Osteoblast (primary cell): ENCODE measurements at regions not wholly inside any gene's neighbourhood (a gene's known extent, or its start where the extent isn't known, plus 50 kb on each side); places are given as distances from the start of the nearest gene placed in this dataset.

Source experiments
- DNase-seq: peaks from one replicate; pipeline ENCODE4 v3.0.0; 2011; ENCODE audit warnings: low spot score, mixed read lengths; ENCODE audit not compliant: insufficient read length; ENCODE audit errors: missing footprints
- H2AFZ ChIP-seq: 2 replicates; pipeline ENCODE4 v1.6.0; 2011; ENCODE audit warnings: mild to moderate bottlenecking, low read length
- H3K27ac ChIP-seq: 2 replicates; pipeline ENCODE4 v1.5.1; 2011; ENCODE audit warnings: mild to moderate bottlenecking, low read depth, low read length, moderate library complexity
- H3K27me3 ChIP-seq: 2 replicates; pipeline ENCODE4 v1.6.0; 2012; ENCODE audit warnings: mild to moderate bottlenecking, control low read depth, inconsistent platforms, low read length, moderate library complexity; ENCODE audit not compliant: insufficient read depth
- H3K36me3 ChIP-seq: 2 replicates; pipeline ENCODE4 v1.5.1; 2011; ENCODE audit warnings: mild to moderate bottlenecking, low read length, control low read depth, moderate library complexity; ENCODE audit not compliant: insufficient read depth
- H3K4me1 ChIP-seq: 2 replicates; pipeline ENCODE4 v1.5.1; 2011; ENCODE audit warnings: mild to moderate bottlenecking, low read length, control low read depth, moderate library complexity; ENCODE audit not compliant: insufficient read depth
- H3K4me2 ChIP-seq: 2 replicates; pipeline ENCODE4 v1.6.0; 2011; ENCODE audit warnings: mild to moderate bottlenecking, low read length; ENCODE audit not compliant: insufficient read depth
- H3K4me3 ChIP-seq: fragments of 200-600 bp; sonication (generic); 3 replicates; pipeline ENCODE4 v1.5.1; 2012; ENCODE audit warnings: mild to moderate bottlenecking, low read length, inconsistent platforms; ENCODE audit not compliant: insufficient read depth
- H3K79me2 ChIP-seq: 2 replicates; pipeline ENCODE4 v1.6.0; 2012; ENCODE audit warnings: mild to moderate bottlenecking, low read length, control low read depth, inconsistent platforms; ENCODE audit not compliant: insufficient read depth
- H3K9me3 ChIP-seq: 2 replicates; pipeline ENCODE4 v1.5.1; 2011; ENCODE audit warnings: low read depth, low read length, control low read depth
- H4K20me1 ChIP-seq: 2 replicates; pipeline ENCODE4 v1.6.0; 2012; ENCODE audit warnings: mild to moderate bottlenecking, low read length, control low read depth; ENCODE audit not compliant: insufficient read depth
- CTCF ChIP-seq: IDR thresholded peaks from 2 replicates; pipeline ENCODE4 v1.5.1; 2011; ENCODE audit warnings: mild to moderate bottlenecking, low read depth, low read length, moderate library complexity; ENCODE audit errors: extremely low read depth

GRCh38 chr1:164977561-164977960 is 379.0 kb downstream of the LMX1A start:
- TF ChIP-seq CTCF: no peak

DNA sequence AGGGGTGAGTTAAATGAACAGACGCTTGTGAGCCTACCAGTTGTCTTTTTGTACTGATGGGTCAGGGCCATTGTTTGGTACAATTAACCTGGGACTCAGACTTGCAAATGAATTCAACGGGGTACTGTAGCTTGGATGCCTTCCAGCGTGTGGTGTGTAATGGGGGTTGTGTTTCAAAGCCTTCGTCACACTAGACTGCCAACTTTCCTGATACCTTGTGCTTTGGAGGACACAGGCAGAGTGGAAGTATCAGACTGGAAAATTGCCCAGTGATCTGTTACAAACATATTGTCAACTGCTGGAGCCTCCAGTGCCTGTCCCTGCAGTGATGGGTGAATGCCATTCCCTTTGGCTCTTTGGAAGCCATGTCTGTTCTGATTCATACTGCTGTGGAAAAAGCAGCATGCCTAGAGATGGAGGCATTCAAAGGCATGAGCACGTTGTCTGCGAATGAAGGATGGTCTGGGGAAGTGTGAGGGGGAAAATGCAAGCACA is 384.5 kb downstream of the LMX1A start:
- no peak for TF ChIP-seq CTCF
- Histone ChIP-seq H3K27ac (no peak overlapping the region), H3K27me3 (no peaks in the 10 kb centered on the region), H3K9me3 (no peaks in the 10 kb centered on the region), H3K4me2 (no peak overlapping the region), H3K79me2 (no peaks in the 10 kb centered on the region), H3K4me1 (no peaks in the 10 kb centered on the region), H3K36me3 (no peaks in the 10 kb centered on the region), H4K20me1 (no peaks in the 10 kb centered on the region), H2AFZ (no peak overlapping the region), H3K4me3 (no peak overlapping the region)
- no peak for DNase-seq

More at GRCh38 chr1:164977561-164977960, 379.0 kb downstream of the LMX1A start:
- Histone ChIP-seq H3K9me3 (no peaks in the 10 kb centered on the region), H3K4me2 (no peak overlapping the region), H3K36me3 (no peaks in the 10 kb centered on the region), H3K27me3 (no peaks in the 10 kb centered on the region), H3K4me3 (no peak overlapping the region), H4K20me1 (no peaks in the 10 kb centered on the region), H2AFZ (no peak overlapping the region), H3K27ac (no peak overlapping the region), H3K4me1 (no peaks in the 10 kb centered on the region), H3K79me2 (no peaks in the 10 kb centered on the region)
- DNase-seq: no peak

GRCh38 chr1:164971391-164971790 is 385.1 kb downstream of the LMX1A start:
- Histone ChIP-seq H3K36me3 (no peaks in the 10 kb centered on the region), H2AFZ (no peak overlapping the region), H3K4me2 (no peak overlapping the region), H3K4me1 (no peaks in the 10 kb centered on the region), H3K79me2 (no peaks in the 10 kb centered on the region), H3K27ac (no peak overlapping the region), H4K20me1 (no peaks in the 10 kb centered on the region), H3K27me3 (no peaks in the 10 kb centered on the region), H3K9me3 (no peaks in the 10 kb centered on the region), H3K4me3 (no peak overlapping the region)
- DNase-seq: no peak
- no peak for TF ChIP-seq CTCF

DNA sequence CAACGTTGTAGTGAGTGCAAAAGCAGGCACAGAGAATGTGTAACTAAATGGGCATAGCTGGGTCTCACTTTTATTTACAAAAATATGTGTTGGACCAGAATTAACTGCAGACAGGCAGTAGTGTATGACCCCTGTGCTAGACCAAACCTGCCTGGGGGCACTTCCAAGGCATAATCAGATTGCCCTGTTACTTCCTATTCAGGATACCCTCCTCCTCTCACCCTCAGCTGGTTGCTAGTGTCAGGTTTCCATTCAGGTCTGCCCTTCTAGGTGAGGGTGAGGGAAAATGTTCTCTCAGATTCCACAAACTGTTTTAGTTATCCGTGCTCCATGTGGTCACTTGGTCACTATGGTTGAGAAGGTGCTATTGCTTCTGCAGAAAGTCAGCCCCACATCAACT is 387.3 kb downstream of the LMX1A start:
- no peak for DNase-seq
- H3K4me1 ChIP-seq: no peaks in the 10 kb centered on the region
- no peak overlapping the region for H3K27ac ChIP-seq
- no peaks in the 10 kb centered on the region for H3K27me3 ChIP-seq
- H3K79me2 ChIP-seq: no peaks in the 10 kb centered on the region
- TF ChIP-seq CTCF: no peak
- peaks cover 2% of the 10 kb centered on the region for H3K9me3 ChIP-seq
- no peaks in the 10 kb centered on the region for H3K36me3 ChIP-seq
- H3K4me2 ChIP-seq: no peak overlapping the region
- no peaks in the 10 kb centered on the region for H4K20me1 ChIP-seq
- H2AFZ ChIP-seq: no peak overlapping the region
- H3K4me3 ChIP-seq: no peak overlapping the region
